Lower leg skin (tissue), 4 donors: ENCODE measurements at regions not wholly inside any gene's neighbourhood (a gene's known extent, or its start where the extent isn't known, plus 50 kb on each side); places are given as distances from the start of the nearest gene placed in this dataset.

Source experiments
- DNase-seq, 2 donors: peaks; one replicate each; pipeline ENCODE4 v3.0.0-alpha.2; 2019; ENCODE audit warnings: low spot score in 2 of 2
- H3K4me3 ChIP-seq: fragments of 200-600 bp; sonication (generic); 2 replicates; pipeline ENCODE4 v1.5.1; 2017; ENCODE audit warnings: mild to moderate bottlenecking, low read depth; ENCODE audit not compliant: poor library complexity, severe bottlenecking
- POLR2A ChIP-seq, 2 donors: fragments of 450-650 bp; IDR thresholded peaks; one replicate each; pipeline ENCODE4 v1.6.1; 2016 to 2017; ENCODE audit warnings: antibody characterized with exemption in 2 of 2, mild to moderate bottlenecking in 1 of 2, moderate library complexity in 1 of 2
- WGBS, 2 donors: methylation state at CpG; one replicate each; pipeline ENCODE4 v1.1.5; 2018; 5-methylcytosine and 5-hydroxymethylcytosine counted together
- intact Hi-C: fragments of 100-400 bp; cut with DNase I; formaldehyde crosslinking; loops from one replicate; pipeline ENCODE4 v1.15.0; 2023; ENCODE audit warnings: low total_unique reads
- TF ChIP-seq, protein P1 (sequence below), 3 donors: fragments of 450-650 bp; IDR thresholded peaks; one replicate each; pipeline ENCODE4 v1.5.1; 2016; ENCODE audit warnings: antibody characterized with exemption in 3 of 3, mild to moderate bottlenecking in 3 of 3, moderate library complexity in 2 of 3

DNA sequence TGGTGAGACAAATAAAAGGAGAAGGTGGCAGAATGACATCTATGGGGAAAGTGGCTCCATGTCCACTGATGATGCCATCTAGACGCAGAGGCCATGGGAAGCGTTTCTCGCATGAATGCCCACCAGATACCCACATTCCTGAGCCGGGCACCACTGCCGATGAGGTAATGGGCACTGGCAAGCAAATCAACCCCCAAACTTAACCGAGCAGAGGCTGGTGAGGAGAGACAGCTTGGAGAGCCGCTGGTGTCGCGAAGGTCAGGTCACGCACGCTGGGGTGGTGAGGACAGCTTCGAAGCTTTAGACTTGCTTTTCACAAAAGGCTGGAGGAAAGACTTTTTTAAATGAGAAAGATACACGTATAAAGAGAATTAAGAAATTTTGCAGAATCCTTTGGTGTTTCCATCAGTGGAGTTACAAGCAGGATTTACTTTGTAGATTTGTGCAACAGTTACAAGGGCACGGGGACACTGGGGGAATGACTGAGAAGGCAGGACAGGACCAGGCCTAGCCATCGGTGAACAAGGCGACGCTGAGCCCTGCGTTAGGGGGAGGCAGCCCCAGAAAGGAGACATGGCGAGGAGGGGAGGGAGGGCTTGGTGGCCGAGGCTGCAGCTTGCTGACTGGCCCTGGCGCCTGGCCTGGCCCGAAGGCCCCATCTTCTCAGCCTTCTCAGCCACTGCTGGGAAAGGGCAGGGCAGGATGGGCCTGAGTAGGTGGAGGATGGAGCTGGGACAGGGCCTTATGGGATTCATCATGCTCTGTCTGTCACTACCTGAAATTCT is 83.9 kb upstream of the HDAC4 start:
- H3K4me3 ChIP-seq: no peak overlapping the region
- WGBS, 2 donors: 94% methylated on average over 22 of the region's 22 CpGs
- intact Hi-C loops: no loop called here
- no peak for DNase-seq
- TF ChIP-seq POLR2A (IDR thresholded peaks at IDR 0.05): no peak
- TF ChIP-seq, protein P1, sequence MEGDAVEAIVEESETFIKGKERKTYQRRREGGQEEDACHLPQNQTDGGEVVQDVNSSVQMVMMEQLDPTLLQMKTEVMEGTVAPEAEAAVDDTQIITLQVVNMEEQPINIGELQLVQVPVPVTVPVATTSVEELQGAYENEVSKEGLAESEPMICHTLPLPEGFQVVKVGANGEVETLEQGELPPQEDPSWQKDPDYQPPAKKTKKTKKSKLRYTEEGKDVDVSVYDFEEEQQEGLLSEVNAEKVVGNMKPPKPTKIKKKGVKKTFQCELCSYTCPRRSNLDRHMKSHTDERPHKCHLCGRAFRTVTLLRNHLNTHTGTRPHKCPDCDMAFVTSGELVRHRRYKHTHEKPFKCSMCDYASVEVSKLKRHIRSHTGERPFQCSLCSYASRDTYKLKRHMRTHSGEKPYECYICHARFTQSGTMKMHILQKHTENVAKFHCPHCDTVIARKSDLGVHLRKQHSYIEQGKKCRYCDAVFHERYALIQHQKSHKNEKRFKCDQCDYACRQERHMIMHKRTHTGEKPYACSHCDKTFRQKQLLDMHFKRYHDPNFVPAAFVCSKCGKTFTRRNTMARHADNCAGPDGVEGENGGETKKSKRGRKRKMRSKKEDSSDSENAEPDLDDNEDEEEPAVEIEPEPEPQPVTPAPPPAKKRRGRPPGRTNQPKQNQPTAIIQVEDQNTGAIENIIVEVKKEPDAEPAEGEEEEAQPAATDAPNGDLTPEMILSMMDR (IDR thresholded peaks at IDR 0.05): no peak

DNA sequence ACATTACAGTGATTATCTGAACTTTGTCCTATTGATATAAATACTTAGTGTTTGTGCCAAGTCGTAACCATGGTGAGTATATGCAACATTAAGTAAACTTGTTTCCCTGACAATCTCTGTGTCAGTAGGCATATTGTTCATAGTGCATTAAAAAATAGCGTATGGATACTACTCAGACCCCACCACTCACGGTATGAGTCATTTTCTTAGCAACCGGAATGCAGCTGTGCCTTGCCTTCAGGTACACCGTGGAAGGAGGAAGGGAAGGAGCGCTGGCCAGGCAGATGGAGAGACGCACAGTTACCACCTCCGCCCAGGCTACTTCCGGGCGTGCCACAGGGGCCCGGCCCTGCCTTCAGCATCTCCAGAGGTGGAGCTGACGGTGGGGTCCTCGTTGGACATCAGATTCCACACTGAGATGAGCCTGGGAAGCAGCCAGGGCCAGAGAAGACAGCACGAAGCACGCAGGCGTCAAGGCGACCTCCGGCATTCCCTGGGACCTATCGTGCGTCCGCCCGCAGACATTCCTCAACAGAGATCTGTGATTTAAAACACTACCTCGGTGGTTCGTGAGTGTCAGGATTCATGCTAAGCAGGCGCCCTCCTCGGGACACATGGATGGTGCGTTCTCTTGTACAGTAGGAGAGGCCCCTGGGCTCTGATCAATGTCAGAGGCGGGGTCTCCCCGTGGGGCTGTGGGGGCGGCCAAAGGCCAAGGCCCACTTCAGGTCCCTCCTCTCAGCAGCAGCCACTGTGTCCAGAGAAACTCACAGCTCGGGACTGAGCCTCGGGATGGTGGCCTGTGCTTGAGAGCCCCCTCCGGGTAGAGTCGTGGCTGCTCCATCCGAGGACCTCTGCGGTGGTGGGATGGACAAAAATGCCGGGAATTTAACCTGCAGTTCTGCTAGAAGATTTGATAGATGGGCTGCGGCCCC is 82.2 kb upstream of the HDAC4 start:
- 61 to 69% methylated on average over 35 to 36 of the region's 38 CpGs for WGBS, 2 donors
- DNase-seq: no peak
- intact Hi-C loops: no loop called here
- H3K4me3 ChIP-seq: no peak overlapping the region
- TF ChIP-seq, protein P1 (IDR thresholded peaks at IDR 0.05): no peak
- no peak for TF ChIP-seq POLR2A (IDR thresholded peaks at IDR 0.05)

DNA sequence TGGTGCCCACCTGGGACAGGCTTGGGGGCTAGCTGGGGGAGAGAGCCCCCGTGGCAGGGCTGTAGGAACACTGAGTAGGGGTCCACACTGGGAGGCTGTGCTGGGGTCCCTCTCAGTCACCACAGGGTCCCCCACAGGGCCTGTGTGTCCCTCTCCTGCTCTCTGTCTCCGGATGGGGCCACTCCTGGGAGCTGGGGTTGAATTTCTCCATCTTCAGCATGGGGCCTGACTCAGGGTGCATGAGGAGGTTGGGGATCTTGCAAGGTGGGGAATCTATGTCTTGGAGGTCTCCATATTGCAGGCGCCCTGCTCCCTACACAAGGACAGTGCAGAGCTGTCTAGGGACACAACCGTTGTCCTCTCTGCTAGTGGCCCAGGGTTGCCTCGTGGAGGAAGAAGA is 78.7 kb upstream of the HDAC4 start:
- TF ChIP-seq POLR2A (IDR thresholded peaks at IDR 0.05): no peak
- TF ChIP-seq, protein P1 (IDR thresholded peaks at IDR 0.05): no peak
- intact Hi-C loops: no loop called here
- H3K4me3 ChIP-seq: no peak overlapping the region
- no peak for DNase-seq
- WGBS, 2 donors: 90 to 93% methylated on average over 5 of the region's 5 CpGs

DNA sequence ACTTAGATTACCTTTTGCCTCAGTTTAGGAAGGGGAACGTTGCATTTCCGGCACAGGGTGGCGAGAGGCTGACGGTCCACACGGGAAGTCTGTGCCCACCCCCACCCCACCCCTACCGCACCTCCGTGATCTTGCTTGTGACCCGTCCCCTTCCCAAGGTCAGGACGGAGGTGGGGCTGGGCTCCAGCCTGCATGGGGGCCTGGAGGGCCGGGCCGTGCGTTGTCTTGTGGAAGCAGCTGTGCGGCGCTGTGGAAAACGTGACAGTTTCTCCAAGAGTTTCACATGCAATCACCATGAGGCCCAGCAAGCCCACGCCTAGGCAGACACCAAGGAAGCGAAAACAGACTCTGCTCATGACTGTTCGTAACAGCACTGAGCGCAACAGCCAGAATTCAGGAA is 76.8 kb upstream of the HDAC4 start:
- intact Hi-C loops: no loop called here
- no peak for DNase-seq

DNA sequence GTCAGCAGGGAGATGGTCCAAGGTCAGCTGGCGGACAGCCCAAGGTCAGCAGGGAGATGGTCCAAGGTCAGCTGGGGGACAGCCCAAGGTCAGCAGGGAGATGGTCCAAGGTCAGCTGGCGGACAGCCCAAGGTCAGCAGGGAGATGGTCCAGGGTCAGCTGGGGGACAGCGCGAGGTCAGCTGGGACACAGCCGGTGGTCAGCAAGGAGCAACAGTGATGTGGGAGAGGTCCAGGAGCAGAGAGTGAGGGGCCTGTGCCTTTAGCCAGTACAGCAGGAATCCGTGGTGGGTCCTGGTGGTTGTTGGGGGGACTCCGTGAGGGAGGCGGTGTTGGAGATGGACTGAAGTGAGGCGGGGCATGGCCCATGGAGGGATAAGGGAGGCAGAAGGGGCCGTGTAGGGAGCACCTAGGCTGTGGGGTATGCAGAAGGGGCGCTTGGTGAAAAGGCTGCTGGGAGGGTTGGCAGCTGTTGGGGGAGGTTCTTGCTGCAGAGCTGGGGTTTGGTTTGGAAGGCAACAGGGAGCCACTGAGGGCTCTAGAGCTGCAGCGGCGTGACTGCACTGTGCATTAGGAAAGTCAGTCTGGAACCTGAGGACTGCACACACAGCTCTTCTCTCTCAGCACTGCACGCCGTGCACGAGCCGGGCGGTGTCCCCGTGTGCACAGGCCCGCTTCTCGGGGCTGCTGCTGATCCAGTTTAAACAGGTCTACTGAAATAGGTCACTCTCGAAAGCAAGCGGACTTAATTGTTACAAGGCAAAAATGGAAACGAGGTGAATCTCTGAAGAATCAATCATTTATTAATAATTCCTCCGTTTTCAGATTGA is 76.2 kb upstream of the HDAC4 start:
- no peak for DNase-seq
- no peak overlapping the region for H3K4me3 ChIP-seq
- intact Hi-C loops: no loop called here
- TF ChIP-seq, protein P1 (IDR thresholded peaks at IDR 0.05): no peak
- TF ChIP-seq POLR2A (IDR thresholded peaks at IDR 0.05): no peak
- WGBS, 2 donors: 80 to 82% methylated on average over 24 of the region's 25 CpGs

More for the DNA sequence above, 76.8 kb upstream of the HDAC4 start:
- TF ChIP-seq POLR2A (IDR thresholded peaks at IDR 0.05): no peak
- TF ChIP-seq, protein P1 (IDR thresholded peaks at IDR 0.05): no peak
- H3K4me3 ChIP-seq: no peak overlapping the region
- 90 to 91% methylated on average over 19 of the region's 19 CpGs for WGBS, 2 donors
